NCI-H2196 (cell line): ENCODE measurements at regions not wholly inside any gene's neighbourhood (a gene's known extent, or its start where the extent isn't known, plus 50 kb on each side); places are given as distances from the start of the nearest gene placed in this dataset.
A peak's percentile ranks its signal among the peaks of the same experiment; 100 is the strongest.

Experiments
- DNase-seq: peaks from one replicate; lab custom pipeline; 2025; ENCODE audit not compliant: unreplicated experiment; lab: John Stamatoyannopoulos, UW

- peak; percentile 7 for DNase-seq
Observed at GRCh38 chr5:134063188-134063820, 51.2 kb upstream of the TCF7 start.

- no peak for DNase-seq
Observed at GRCh38 chr5:134059758-134060495, 54.6 kb upstream of the TCF7 start.

GRCh38 chr5:134055015-134055414, 50.2 kb upstream of the VDAC1 start:
- no peak for DNase-seq
